ENCODE measurements at regions not wholly inside any gene's neighbourhood (a gene's known extent, or its start where the extent isn't known, plus 50 kb on each side); places are given as distances from the start of the nearest gene placed in this dataset.
"Not testable (repeated sequence)": the region's sequence is repeated elsewhere in the genome, so short reads cannot be mapped to it uniquely, and the experiment has no call there.

- ChIA-PET CTCF (no interaction called here), POLR2A (no interaction called here)
- Histone ChIP-seq H3K36me3 (ENCODE audit: control insufficient read depth, insufficient read depth, low read length) (no peaks in the 10 kb centered on the region), H3K4me1 (no peaks in the 10 kb centered on the region), H3K4me3 (ENCODE audit: low read depth, low read length) (no peak overlapping the region), H3K27me3 (replicated peaks; ENCODE audit: control insufficient read depth, insufficient read depth, low read length) (no peaks in the 10 kb centered on the region), H3K9me3 (0 out of 2 replicates have a peak, but pooled peaks cover under 1% of the 10 kb centered on the region)
- no peak overlapping the region for H3K27ac Mint-ChIP-seq (ENCODE audit: unreplicated experiment)
- H3K4me3 Mint-ChIP-seq (ENCODE audit: unreplicated experiment): no peak overlapping the region
- no peaks in the 10 kb centered on the region for H3K36me3 Mint-ChIP-seq (ENCODE audit: insufficient read depth, unreplicated experiment)
- H3K9me3 Mint-ChIP-seq (ENCODE audit: unreplicated experiment): no peaks in the 10 kb centered on the region
- no peaks in the 10 kb centered on the region for H3K27me3 Mint-ChIP-seq (ENCODE audit: insufficient read depth, unreplicated experiment)
- BruUV-seq (replicated peaks): no TSS peak
- no peak for DNase-seq
- H3K4me1 Mint-ChIP-seq (ENCODE audit: low read depth, unreplicated experiment): peaks cover 6% of the 10 kb centered on the region
- TF ChIP-seq CTCF (IDR thresholded peaks at IDR 0.05; ENCODE audit: insufficient read depth in 1 of 2, low read depth in 1 of 2, low read length in 1 of 2, severe bottlenecking in 1 of 2, unreplicated experiment in 1 of 2): no peak
- intact Hi-C loops (cut with micrococcal nuclease; ENCODE audit: unreplicated experiment): loop anchor here (10.0 kb wide), 1 partner anchor 340 kb away; the partner anchor contains the start of gene ID2
These were observed 336.7 kb upstream of the ID2 start for GRCh38 chr2:8345200-8345599.

GRCh38 chr2:8346208-8346607 is 335.6 kb upstream of the ID2 start:
- Mint-ChIP-seq H3K36me3 (ENCODE audit: insufficient read depth, unreplicated experiment) (no peaks in the 10 kb centered on the region), H3K9me3 (ENCODE audit: unreplicated experiment) (no peaks in the 10 kb centered on the region), H3K27me3 (ENCODE audit: insufficient read depth, unreplicated experiment) (no peaks in the 10 kb centered on the region), H3K27ac (ENCODE audit: unreplicated experiment) (no peak overlapping the region), H3K4me3 (ENCODE audit: unreplicated experiment) (no peak overlapping the region), H3K4me1 (ENCODE audit: low read depth, unreplicated experiment) (peaks cover 6% of the 10 kb centered on the region)
- no TSS peak for BruUV-seq (replicated peaks)
- no peaks in the 10 kb centered on the region for H3K27me3 ChIP-seq (replicated peaks; ENCODE audit: control insufficient read depth, insufficient read depth, low read length)
- TF ChIP-seq CTCF (IDR thresholded peaks at IDR 0.05; ENCODE audit: insufficient read depth in 1 of 2, low read depth in 1 of 2, low read length in 1 of 2, severe bottlenecking in 1 of 2, unreplicated experiment in 1 of 2): no peak
- H3K9me3 ChIP-seq: no peaks in the 10 kb centered on the region
- ChIA-PET CTCF (no interaction called here), POLR2A (no interaction called here)
- H3K36me3 ChIP-seq (ENCODE audit: control insufficient read depth, insufficient read depth, low read length): no peaks in the 10 kb centered on the region
- no peak for DNase-seq
- intact Hi-C loops (cut with micrococcal nuclease; ENCODE audit: unreplicated experiment): loop anchor here (10.0 kb wide), 1 partner anchor 339 kb away; the partner anchor contains the start of gene ID2
- H3K4me1 ChIP-seq: no peaks in the 10 kb centered on the region
- no peak overlapping the region for H3K4me3 ChIP-seq (ENCODE audit: low read depth, low read length)

GRCh38 chr2:8346706-8347430 is 335.0 kb upstream of the ID2 start:
- Mint-ChIP-seq H3K4me3 (ENCODE audit: unreplicated experiment) (no peak overlapping the region), H3K9me3 (ENCODE audit: unreplicated experiment) (no peaks in the 10 kb centered on the region), H3K27ac (ENCODE audit: unreplicated experiment) (no peak overlapping the region), H3K4me1 (ENCODE audit: low read depth, unreplicated experiment) (peaks cover 6% of the 10 kb centered on the region), H3K27me3 (ENCODE audit: insufficient read depth, unreplicated experiment) (no peaks in the 10 kb centered on the region), H3K36me3 (ENCODE audit: insufficient read depth, unreplicated experiment) (no peaks in the 10 kb centered on the region)
- intact Hi-C loops (cut with micrococcal nuclease; ENCODE audit: unreplicated experiment): loop anchor here (10.0 kb wide), 1 partner anchor 338 kb away; the partner anchor contains the start of gene ID2
- no peaks in the 10 kb centered on the region for H3K9me3 ChIP-seq
- DNase-seq: no peak
- CTCF ChIA-PET: no interaction called here
- no peak overlapping the region for H3K4me3 ChIP-seq (ENCODE audit: low read depth, low read length)
- no peak for TF ChIP-seq CTCF (IDR thresholded peaks at IDR 0.05; ENCODE audit: insufficient read depth in 1 of 2, low read depth in 1 of 2, low read length in 1 of 2, severe bottlenecking in 1 of 2, unreplicated experiment in 1 of 2)
- BruUV-seq (replicated peaks): no TSS peak
- no peaks in the 10 kb centered on the region for H3K36me3 ChIP-seq (ENCODE audit: control insufficient read depth, insufficient read depth, low read length)
- POLR2A ChIA-PET: no interaction called here
- no peaks in the 10 kb centered on the region for H3K27me3 ChIP-seq (replicated peaks; ENCODE audit: control insufficient read depth, insufficient read depth, low read length)
- no peaks in the 10 kb centered on the region for H3K4me1 ChIP-seq

GRCh38 chr2:8348911-8349310 is 332.9 kb upstream of the ID2 start:
- H3K36me3 Mint-ChIP-seq (ENCODE audit: insufficient read depth, unreplicated experiment); H3K36me3 ChIP-seq (ENCODE audit: control insufficient read depth, insufficient read depth, low read length); H3K4me1 ChIP-seq; DNase-seq; H3K4me3 Mint-ChIP-seq (ENCODE audit: unreplicated experiment); H3K27me3 ChIP-seq (replicated peaks; ENCODE audit: control insufficient read depth, insufficient read depth, low read length); H3K27me3 Mint-ChIP-seq (ENCODE audit: insufficient read depth, unreplicated experiment); H3K27ac Mint-ChIP-seq (ENCODE audit: unreplicated experiment); H3K4me1 Mint-ChIP-seq (ENCODE audit: low read depth, unreplicated experiment); H3K9me3 Mint-ChIP-seq (ENCODE audit: unreplicated experiment); H3K9me3 ChIP-seq; CTCF ChIA-PET; POLR2A ChIA-PET; H3K4me3 ChIP-seq (ENCODE audit: low read depth, low read length); BruUV-seq (replicated peaks): not testable (repeated sequence)
- intact Hi-C loops (cut with micrococcal nuclease; ENCODE audit: unreplicated experiment): loop anchor here (10.0 kb wide), 1 partner anchor 336 kb away; the partner anchor contains the start of gene ID2

All from Caco-2 (cell line).